ENCODE measurements at regions not wholly inside any gene's neighbourhood (a gene's known extent, or its start where the extent isn't known, plus 50 kb on each side); places are given as distances from the start of the nearest gene placed in this dataset.

- TF ChIP-seq CTCF (conservative IDR thresholded peaks at IDR 0.05 in 1 of 2, IDR thresholded peaks at IDR 0.05 in 1 of 2; ENCODE audit: low read depth in 1 of 2, low read length in 2 of 2) (no peak), EZH2 (IDR thresholded peaks at IDR 0.05; ENCODE audit: low read length, missing control alignments) (no peak)
Measured at GRCh38 chr5:24135536-24135935, 509.2 kb downstream of the CDH10 start.

All from fibroblast of lung (primary cell).